H1 (cell line): ENCODE measurements at regions not wholly inside any gene's neighbourhood (a gene's known extent, or its start where the extent isn't known, plus 50 kb on each side); places are given as distances from the start of the nearest gene placed in this dataset.
A peak's percentile ranks its signal among the peaks of the same experiment; 100 is the strongest.

Source experiments
- CTCF ChIA-PET: fragments of 300-600 bp; sonication (Branson Sonifier 250); formaldehyde crosslinking; loops from one replicate; lab custom pipeline; 2021; ENCODE audit not compliant: partially characterized antibody; lab: Charles Lee
- POLR2A ChIA-PET: fragments of 300-600 bp; sonication (Branson Sonifier 250); formaldehyde crosslinking; loops from one replicate; lab custom pipeline; 2021; ENCODE audit warnings: inconsistent platforms; ENCODE audit not compliant: partially characterized antibody; lab: Charles Lee
- DNase-seq, 2 experiments: peaks; one replicate each; pipeline versions ENCODE4 v3.0.0 to v3.0.0-alpha.2; 2010 to 2022; ENCODE audit warnings: low spot score in 2 of 2, low read depth in 1 of 2, mixed read lengths in 1 of 2
- FAIRE-seq: peaks from 2 replicates; lab custom pipeline; 2011; peaks lifted over from hg19 to GRCh38; lab: Jason Lieb, UNC
- H2AFZ ChIP-seq: 2 replicates; pipeline ENCODE4 v1.8.1; 2012; ENCODE audit warnings: low read length, inconsistent platforms
- H2AK5ac ChIP-seq: 2 replicates; pipeline ENCODE4 v1.6.1; 2013; ENCODE audit warnings: low read depth, low read length
- H2BK120ac ChIP-seq: replicated peaks from 2 replicates; pipeline ENCODE3; 2013; ENCODE audit warnings: low read depth, low read length, inconsistent platforms
- H2BK12ac ChIP-seq: 2 replicates; pipeline ENCODE4 v1.6.1; 2013; ENCODE audit warnings: low read depth, low read length
- H2BK15ac ChIP-seq: 2 replicates; pipeline ENCODE4 v1.6.1; 2013; ENCODE audit warnings: low read length
- H2BK20ac ChIP-seq: 2 replicates; pipeline ENCODE4 v1.6.1; 2013; ENCODE audit warnings: low read length
- H2BK5ac ChIP-seq: 2 replicates; pipeline ENCODE4 v1.6.1; 2013; ENCODE audit warnings: low read depth, low read length
- H3K14ac ChIP-seq: 2 replicates; pipeline ENCODE4 v1.6.1; 2013; ENCODE audit warnings: inconsistent platforms; ENCODE audit not compliant: insufficient read length
- H3K18ac ChIP-seq: 2 replicates; pipeline ENCODE4 v1.6.1; 2013; ENCODE audit warnings: low read length; ENCODE audit errors: extremely low read depth
- H3K23ac ChIP-seq: 2 replicates; pipeline ENCODE4 v1.6.1; 2013; ENCODE audit warnings: inconsistent platforms; ENCODE audit not compliant: insufficient read length
- H3K23me2 ChIP-seq: 2 replicates; pipeline ENCODE4 v1.6.1; 2013; ENCODE audit warnings: low read depth, low read length
- H3K27ac ChIP-seq: 2 replicates; pipeline ENCODE4 v1.6.1; 2011; ENCODE audit warnings: low read depth, low read length, inconsistent platforms
- H3K27me3 ChIP-seq, 4 experiments: replicated peaks in 1 of 4; 1 replicate in 1 of 4; 2 replicates in 3 of 4; pipeline versions ENCODE4 v1.6.1 to v1.8.1; 2011 to 2013; ENCODE audit warnings: low read length in 3 of 4, mild to moderate bottlenecking in 3 of 4, inconsistent platforms in 2 of 4, mixed read lengths in 2 of 4, moderate library complexity in 1 of 4; ENCODE audit not compliant: control insufficient read depth in 3 of 4, insufficient read depth in 3 of 4; ENCODE audit errors: extremely low read depth in 1 of 4
- H3K36me3 ChIP-seq, 4 experiments: 2 replicates each; pipeline versions ENCODE4 v1.6.1 to v1.8.1; 2011 to 2013; ENCODE audit warnings: mild to moderate bottlenecking in 4 of 4, low read length in 3 of 4, moderate library complexity in 2 of 4, control low read depth in 1 of 4, inconsistent platforms in 1 of 4; ENCODE audit not compliant: insufficient read depth in 4 of 4, control insufficient read depth in 2 of 4
- H3K4ac ChIP-seq: replicated peaks from 2 replicates; pipeline ENCODE3; 2013; ENCODE audit warnings: low read length, low read depth, mixed read lengths, inconsistent platforms; ENCODE audit not compliant: insufficient read length
- H3K4me1 ChIP-seq, 4 experiments: replicated peaks in 1 of 4; 1 replicate in 1 of 4; 2 replicates in 3 of 4; pipeline versions ENCODE4 v1.6.1 to v1.8.1; 2011 to 2013; ENCODE audit warnings: low read length in 3 of 4, inconsistent platforms in 2 of 4, mixed read lengths in 1 of 4; ENCODE audit not compliant: insufficient read depth in 4 of 4, control insufficient read depth in 3 of 4
- H3K4me2 ChIP-seq, 2 experiments: 2 replicates each; pipeline versions ENCODE4 v1.6.1 to v1.8.1; 2011 to 2013; ENCODE audit warnings: low read depth in 2 of 2, low read length in 2 of 2, control low read depth in 1 of 2, inconsistent platforms in 1 of 2, mild to moderate bottlenecking in 1 of 2; ENCODE audit not compliant: insufficient read depth in 1 of 2
- H3K4me3 ChIP-seq, 4 experiments: fragments of 200-600, 300-600 bp in 1 of 4; sonication (generic), shearing (Covaris generic), sonication (Bioruptor Twin) in 1 of 4; 2 replicates each; pipeline versions ENCODE4 v1.5.1 to v1.8.1; 2011 to 2016; ENCODE audit warnings: low read length in 4 of 4, low read depth in 3 of 4, control low read depth in 2 of 4, inconsistent platforms in 2 of 4, mild to moderate bottlenecking in 2 of 4, mixed read lengths in 1 of 4, moderate library complexity in 1 of 4; ENCODE audit not compliant: insufficient read depth in 2 of 4; ENCODE audit errors: extremely low read depth in 1 of 4
- H3K56ac ChIP-seq: replicated peaks from 2 replicates; pipeline ENCODE3; 2013; ENCODE audit warnings: low read depth, mild to moderate bottlenecking, mixed read lengths, low read length, inconsistent platforms; ENCODE audit not compliant: insufficient read length
- H3K79me1 ChIP-seq: 2 replicates; pipeline ENCODE4 v1.6.1; 2013; ENCODE audit warnings: low read depth, low read length, control low read depth
- H3K79me2 ChIP-seq, 2 experiments: 2 replicates each; pipeline versions ENCODE4 v1.6.1 to v1.8.1; 2012 to 2013; ENCODE audit warnings: low read length in 2 of 2, mild to moderate bottlenecking in 2 of 2, inconsistent platforms in 1 of 2; ENCODE audit not compliant: insufficient read depth in 2 of 2, control insufficient read depth in 1 of 2
- H3K9ac ChIP-seq, 4 experiments: replicated peaks in 1 of 4; 1 replicate in 1 of 4; 2 replicates in 3 of 4; pipeline versions ENCODE4 v1.6.1 to v1.8.1; 2011 to 2013; ENCODE audit warnings: low read depth in 3 of 4, low read length in 3 of 4, control low read depth in 2 of 4, mild to moderate bottlenecking in 2 of 4, moderate library complexity in 2 of 4, inconsistent platforms in 1 of 4; ENCODE audit errors: extremely low read depth in 1 of 4
- H3K9me3 ChIP-seq, 2 experiments: 2 replicates each; pipeline versions ENCODE4 v1.6.1 to v1.8.1; 2012 to 2013; ENCODE audit warnings: mild to moderate bottlenecking in 2 of 2, moderate library complexity in 2 of 2, control low read depth in 1 of 2, inconsistent platforms in 1 of 2, low read depth in 1 of 2, low read length in 1 of 2, mixed read lengths in 1 of 2; ENCODE audit not compliant: insufficient read depth in 2 of 2
- H4K20me1 ChIP-seq, 2 experiments: replicated peaks in 1 of 2; 2 replicates each; pipeline versions ENCODE3 to v1.8.1; 2011 to 2013; ENCODE audit warnings: inconsistent platforms in 2 of 2, low read length in 2 of 2, mild to moderate bottlenecking in 1 of 2; ENCODE audit not compliant: insufficient read depth in 2 of 2, control insufficient read depth in 1 of 2
- H4K5ac ChIP-seq: 2 replicates; pipeline ENCODE4 v1.6.1; 2013; ENCODE audit warnings: low read length, low read depth, mixed read lengths, inconsistent platforms; ENCODE audit not compliant: insufficient read length
- H4K8ac ChIP-seq: 2 replicates; pipeline ENCODE4 v1.8.0; 2013; ENCODE audit warnings: mild to moderate bottlenecking, moderate library complexity, low read length, inconsistent platforms; ENCODE audit not compliant: insufficient read depth; ENCODE audit errors: extremely low read depth
- H4K91ac ChIP-seq: replicated peaks from 2 replicates; pipeline ENCODE3; 2013; ENCODE audit warnings: low read length, mixed read lengths, inconsistent platforms; ENCODE audit not compliant: insufficient read length
- ATF3 ChIP-seq: IDR thresholded peaks from 2 replicates; pipeline ENCODE4 v1.6.1; 2011; ENCODE audit warnings: low read depth, mild to moderate bottlenecking, low read length; ENCODE audit not compliant: insufficient read depth
- CBX5 ChIP-seq: fragments of 300-800, 300-1000 bp; sonication (generic); IDR thresholded peaks from 2 replicates; pipeline ENCODE4 v1.7.1; 2016; ENCODE audit warnings: antibody characterized with exemption, low read length, low read depth
- EZH2 ChIP-seq: fragments of 200-600 bp; sonication (generic); IDR thresholded peaks from 2 replicates; pipeline ENCODE4 v1.7.1; 2012; ENCODE audit warnings: low read depth, mild to moderate bottlenecking, moderate library complexity, low read length, inconsistent platforms; ENCODE audit not compliant: severe bottlenecking
- GABPA ChIP-seq: IDR thresholded peaks from 2 replicates; pipeline ENCODE4 v1.6.1; 2011; ENCODE audit warnings: mild to moderate bottlenecking, low read length, moderate library complexity, borderline replicate concordance; ENCODE audit not compliant: insufficient read depth
- HDAC2 ChIP-seq, 2 experiments: fragments of 300-600 bp in 1 of 2; sonication (generic) in 1 of 2; IDR thresholded peaks; 2 replicates each; pipeline ENCODE4 v1.6.1; 2011 to 2012; ENCODE audit warnings: low read depth in 2 of 2, low read length in 2 of 2, mild to moderate bottlenecking in 2 of 2, moderate library complexity in 2 of 2, borderline replicate concordance in 1 of 2, inconsistent platforms in 1 of 2
- JUN ChIP-seq: IDR thresholded peaks from 2 replicates; pipeline ENCODE4 v1.6.1; 2011; ENCODE audit warnings: low read depth, mild to moderate bottlenecking, improper control_type of control experiment, low read length
- JUND ChIP-seq: IDR thresholded peaks from 2 replicates; pipeline ENCODE4 v1.6.1; 2011; ENCODE audit warnings: mild to moderate bottlenecking, improper control_type of control experiment, low read length
- KDM1A ChIP-seq: fragments of 200-600, 300-600 bp; sonication (generic); IDR thresholded peaks from 2 replicates; pipeline ENCODE4 v1.7.1; 2016; ENCODE audit warnings: mild to moderate bottlenecking, low read length, borderline replicate concordance
- PHF8 ChIP-seq: fragments of 200-600 bp; sonication (generic); conservative IDR thresholded peaks from 2 replicates; pipeline ENCODE4 v1.7.1; 2012; ENCODE audit warnings: low read depth, mild to moderate bottlenecking, inconsistent platforms, low read length, moderate library complexity
- SP1 ChIP-seq: IDR thresholded peaks from 2 replicates; pipeline ENCODE4 v1.6.1; 2011; ENCODE audit warnings: low read depth, low read length
- TCF12 ChIP-seq: IDR thresholded peaks from 2 replicates; pipeline ENCODE4 v1.6.1; 2011; ENCODE audit warnings: low read depth, mild to moderate bottlenecking, low read length
- USF2 ChIP-seq: IDR thresholded peaks from 2 replicates; pipeline ENCODE4 v1.6.1; 2011; ENCODE audit warnings: low read length, improper control_type of control experiment
- ZNF274 ChIP-seq: IDR thresholded peaks from 2 replicates; pipeline ENCODE4 v1.7.0; 2012; ENCODE audit warnings: low read length, borderline replicate concordance; ENCODE audit errors: extremely low read depth
- WGBS, 2 experiments: shearing (Covaris generic) in 1 of 2; methylation state at CpG; one replicate each; pipeline versions ENCODE4 v1.1.6 to v1.1.7; 2013 to 2015; ENCODE audit warnings: low lambda C conversion rate in 2 of 2, mixed read lengths in 2 of 2, inconsistent platforms in 1 of 2, low coverage in 1 of 2, missing lambda C conversion rate in 1 of 2; ENCODE audit not compliant: insufficient replicate concordance in 2 of 2, insufficient coverage in 1 of 2, insufficient read length in 1 of 2; ENCODE audit errors: extremely low coverage in 1 of 2, missing lambda C conversion rate in 1 of 2; 5-methylcytosine and 5-hydroxymethylcytosine counted together

- no peak overlapping the region for H3K14ac ChIP-seq
- H4K8ac ChIP-seq, result peak overlapping the region; percentile 57; the same call in 1 of the 2 replicates
- no peak overlapping the region for H3K18ac ChIP-seq
- H3K79me2 ChIP-seq, result no peaks in the 10 kb centered on the region
- H3K23me2 ChIP-seq, result no peaks in the 10 kb centered on the region
- peaks cover 0 to 7% (median 3%) of the 10 kb centered on the region in 4 experiments; a peak in 3 of 7 replicates for H3K4me1 ChIP-seq
- H3K27me3 ChIP-seq, result no peaks in the 10 kb centered on the region
- no peaks in the 10 kb centered on the region for H3K79me1 ChIP-seq
- no peak overlapping the region for H2BK5ac ChIP-seq
- no peaks in the 10 kb centered on the region for H3K36me3 ChIP-seq
- no peak overlapping the region for H2BK20ac ChIP-seq
- DNase-seq (no peak), FAIRE-seq (no peak)
- WGBS, 2 experiments, result 87% methylated on average over 3 of the region's 5 CpGs; no CpG with 5 or more reads in 1 of the 2 experiments
- ChIA-PET CTCF (no interaction called here), POLR2A (no interaction called here)
- H2BK15ac ChIP-seq, result no peak overlapping the region
- no peaks in the 10 kb centered on the region for H4K20me1 ChIP-seq
- H3K9ac ChIP-seq, result no peak overlapping the region
- no peak overlapping the region for H3K4me3 ChIP-seq
- H2AK5ac ChIP-seq, result no peak overlapping the region
- H4K5ac ChIP-seq, result no peak overlapping the region
- H3K27ac ChIP-seq, result no peak overlapping the region
- no peak overlapping the region for H2AFZ ChIP-seq
- no peak overlapping the region for H4K91ac ChIP-seq
- no peak overlapping the region for H3K23ac ChIP-seq
- H3K4me2 ChIP-seq, result no peak overlapping the region
- no peak overlapping the region for H3K4ac ChIP-seq
- H2BK12ac ChIP-seq, result no peak overlapping the region
- H3K9me3 ChIP-seq, result no peaks in the 10 kb centered on the region
- H3K56ac ChIP-seq, result no peak overlapping the region
- H2BK120ac ChIP-seq, result no peak overlapping the region
- TF ChIP-seq USF2 (no peak), HDAC2 (IDR thresholded peaks at IDR 0.05; ENCODE audit: borderline replicate concordance in 1 of 2, low read depth in 2 of 2, low read length in 2 of 2) (no peak), CBX5 (no peak), KDM1A (no peak), JUND (no peak), TCF12 (no peak), SP1 (no peak), PHF8 (no peak), ATF3 (no peak), ZNF274 (no peak), EZH2 (no peak), JUN (no peak), GABPA (no peak)
These were observed 277.4 kb downstream of the NDUFA10 start for GRCh38 chr2:239747771-239748170.
